ENCODE measurements at regions not wholly inside any gene's neighbourhood (a gene's known extent, or its start where the extent isn't known, plus 50 kb on each side); places are given as distances from the start of the nearest gene placed in this dataset.

DNA sequence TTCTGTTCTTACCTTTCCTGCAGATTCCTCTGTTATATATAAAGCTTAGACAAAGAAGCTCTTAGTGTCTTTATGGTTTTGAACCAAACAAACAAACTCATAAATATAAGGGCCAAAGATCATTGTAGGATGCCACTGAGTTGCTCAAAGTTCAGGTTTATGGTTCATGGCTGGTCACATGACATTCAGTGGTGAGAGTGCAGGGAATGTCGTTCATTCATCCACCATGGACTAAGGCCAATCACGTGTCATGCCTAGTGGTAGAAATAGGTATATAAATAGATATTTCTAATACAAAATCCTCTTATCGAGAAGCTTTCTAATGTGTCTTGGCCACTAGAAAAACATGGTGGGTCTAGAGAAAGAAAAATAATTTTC, 119.4 kb downstream of the GATA3 start:
- TF ChIP-seq SIN3A (IDR thresholded peaks at IDR 0.05; ENCODE audit: low read depth, low read length), result no peak
- TF ChIP-seq TCF7 (IDR thresholded peaks at IDR 0.05; ENCODE audit: borderline replicate concordance), result no peak
- TF ChIP-seq, protein P1, sequence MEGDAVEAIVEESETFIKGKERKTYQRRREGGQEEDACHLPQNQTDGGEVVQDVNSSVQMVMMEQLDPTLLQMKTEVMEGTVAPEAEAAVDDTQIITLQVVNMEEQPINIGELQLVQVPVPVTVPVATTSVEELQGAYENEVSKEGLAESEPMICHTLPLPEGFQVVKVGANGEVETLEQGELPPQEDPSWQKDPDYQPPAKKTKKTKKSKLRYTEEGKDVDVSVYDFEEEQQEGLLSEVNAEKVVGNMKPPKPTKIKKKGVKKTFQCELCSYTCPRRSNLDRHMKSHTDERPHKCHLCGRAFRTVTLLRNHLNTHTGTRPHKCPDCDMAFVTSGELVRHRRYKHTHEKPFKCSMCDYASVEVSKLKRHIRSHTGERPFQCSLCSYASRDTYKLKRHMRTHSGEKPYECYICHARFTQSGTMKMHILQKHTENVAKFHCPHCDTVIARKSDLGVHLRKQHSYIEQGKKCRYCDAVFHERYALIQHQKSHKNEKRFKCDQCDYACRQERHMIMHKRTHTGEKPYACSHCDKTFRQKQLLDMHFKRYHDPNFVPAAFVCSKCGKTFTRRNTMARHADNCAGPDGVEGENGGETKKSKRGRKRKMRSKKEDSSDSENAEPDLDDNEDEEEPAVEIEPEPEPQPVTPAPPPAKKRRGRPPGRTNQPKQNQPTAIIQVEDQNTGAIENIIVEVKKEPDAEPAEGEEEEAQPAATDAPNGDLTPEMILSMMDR (IDR thresholded peaks at IDR 0.05 in 2 of 3, conservative IDR thresholded peaks at IDR 0.05 in 1 of 3; ENCODE audit: control insufficient read depth in 2 of 3, extremely low read depth in 1 of 3, insufficient read depth in 1 of 3, low read depth in 3 of 3, low read length in 3 of 3), result no peak
- TF ChIP-seq, protein P2, sequence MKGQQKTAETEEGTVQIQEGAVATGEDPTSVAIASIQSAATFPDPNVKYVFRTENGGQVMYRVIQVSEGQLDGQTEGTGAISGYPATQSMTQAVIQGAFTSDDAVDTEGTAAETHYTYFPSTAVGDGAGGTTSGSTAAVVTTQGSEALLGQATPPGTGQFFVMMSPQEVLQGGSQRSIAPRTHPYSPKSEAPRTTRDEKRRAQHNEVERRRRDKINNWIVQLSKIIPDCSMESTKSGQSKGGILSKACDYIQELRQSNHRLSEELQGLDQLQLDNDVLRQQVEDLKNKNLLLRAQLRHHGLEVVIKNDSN (IDR thresholded peaks at IDR 0.05; ENCODE audit: borderline replicate concordance, extremely low read length, insufficient read depth, low read depth, low read length), result no peak
- TF ChIP-seq RBBP5 (conservative IDR thresholded peaks at IDR 0.05), result no peak
- TF ChIP-seq HCFC1 (IDR thresholded peaks at IDR 0.05; ENCODE audit: low read length), result no peak
- TF ChIP-seq CEBPB (IDR thresholded peaks at IDR 0.05; ENCODE audit: borderline replicate concordance in 1 of 2, low read depth in 2 of 2, low read length in 2 of 2), result no peak
- TF ChIP-seq KDM1A (IDR thresholded peaks at IDR 0.05; ENCODE audit: borderline replicate concordance), result no peak
- TF ChIP-seq, protein P3, sequence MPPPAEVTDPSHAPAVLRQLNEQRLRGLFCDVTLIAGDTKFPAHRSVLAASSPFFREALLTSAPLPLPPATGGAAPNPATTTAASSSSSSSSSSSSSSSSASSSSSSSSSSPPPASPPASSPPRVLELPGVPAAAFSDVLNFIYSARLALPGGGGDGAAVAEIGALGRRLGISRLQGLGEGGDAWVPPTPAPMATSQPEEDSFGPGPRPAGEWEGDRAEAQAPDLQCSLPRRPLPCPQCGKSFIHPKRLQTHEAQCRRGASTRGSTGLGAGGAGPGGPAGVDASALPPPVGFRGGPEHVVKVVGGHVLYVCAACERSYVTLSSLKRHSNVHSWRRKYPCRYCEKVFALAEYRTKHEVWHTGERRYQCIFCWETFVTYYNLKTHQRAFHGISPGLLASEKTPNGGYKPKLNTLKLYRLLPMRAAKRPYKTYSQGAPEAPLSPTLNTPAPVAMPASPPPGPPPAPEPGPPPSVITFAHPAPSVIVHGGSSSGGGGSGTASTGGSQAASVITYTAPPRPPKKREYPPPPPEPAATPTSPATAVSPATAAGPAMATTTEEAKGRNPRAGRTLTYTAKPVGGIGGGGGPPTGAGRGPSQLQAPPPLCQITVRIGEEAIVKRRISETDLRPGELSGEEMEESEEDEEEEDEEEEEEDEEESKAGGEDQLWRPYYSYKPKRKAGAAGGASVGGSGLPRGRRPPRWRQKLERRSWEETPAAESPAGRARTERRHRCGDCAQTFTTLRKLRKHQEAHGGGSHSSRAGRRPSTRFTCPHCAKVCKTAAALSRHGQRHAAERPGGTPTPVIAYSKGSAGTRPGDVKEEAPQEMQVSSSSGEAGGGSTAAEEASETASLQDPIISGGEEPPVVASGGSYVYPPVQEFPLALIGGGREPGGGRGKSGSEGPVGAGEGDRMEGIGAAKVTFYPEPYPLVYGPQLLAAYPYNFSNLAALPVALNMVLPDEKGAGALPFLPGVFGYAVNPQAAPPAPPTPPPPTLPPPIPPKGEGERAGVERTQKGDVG (CRISPR knock-in tag; IDR thresholded peaks at IDR 0.05), result no peak
- no peak for TF ChIP-seq RAD21 (IDR thresholded peaks at IDR 0.05; ENCODE audit: insufficient read depth, low read depth, low read length)
- TF ChIP-seq SRF (IDR thresholded peaks at IDR 0.05; ENCODE audit: low read depth in 2 of 2, low read length in 2 of 2), result no peak
- TF ChIP-seq TAF1 (IDR thresholded peaks at IDR 0.05; ENCODE audit: borderline replicate concordance, low read depth, low read length), result no peak
- TF ChIP-seq, protein P4, sequence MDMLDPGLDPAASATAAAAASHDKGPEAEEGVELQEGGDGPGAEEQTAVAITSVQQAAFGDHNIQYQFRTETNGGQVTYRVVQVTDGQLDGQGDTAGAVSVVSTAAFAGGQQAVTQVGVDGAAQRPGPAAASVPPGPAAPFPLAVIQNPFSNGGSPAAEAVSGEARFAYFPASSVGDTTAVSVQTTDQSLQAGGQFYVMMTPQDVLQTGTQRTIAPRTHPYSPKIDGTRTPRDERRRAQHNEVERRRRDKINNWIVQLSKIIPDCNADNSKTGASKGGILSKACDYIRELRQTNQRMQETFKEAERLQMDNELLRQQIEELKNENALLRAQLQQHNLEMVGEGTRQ (IDR thresholded peaks at IDR 0.05; ENCODE audit: borderline replicate concordance, low read depth, low read length), result no peak
